Esophagus muscularis mucosa (tissue), 4 donors: ENCODE measurements at regions not wholly inside any gene's neighbourhood (a gene's known extent, or its start where the extent isn't known, plus 50 kb on each side); places are given as distances from the start of the nearest gene placed in this dataset.

Source experiments
- DNase-seq: peaks from one replicate; pipeline ENCODE4 v3.0.0-alpha.2; 2017; ENCODE audit errors: extremely low spot score
- H3K27ac ChIP-seq, 4 donors: fragments of 200-600 bp; sonication (generic); replicated peaks in 1 of 4; 1 replicate in 3 of 4; 2 replicates in 1 of 4; pipeline ENCODE4 v1.5.1; 2016 to 2019; ENCODE audit warnings: mild to moderate bottlenecking in 1 of 4
- H3K27me3 ChIP-seq, 4 donors: fragments of 200-600 bp; sonication (generic); one replicate each; pipeline versions ENCODE4 v1.5.1 to v1.6.0; 2016 to 2019
- H3K36me3 ChIP-seq, 4 donors: fragments of 200-600 bp; sonication (generic); one replicate each; pipeline ENCODE4 v1.5.1; 2016 to 2019
- H3K4me1 ChIP-seq, 4 donors: fragments of 200-600 bp; sonication (generic); one replicate each; pipeline ENCODE4 v1.5.1; 2016 to 2019
- H3K4me3 ChIP-seq, 4 donors: fragments of 200-600 bp; sonication (generic); 1 replicate in 2 of 4; 2 replicates in 2 of 4; pipeline ENCODE4 v1.5.1; 2016 to 2019; ENCODE audit warnings: mild to moderate bottlenecking in 4 of 4, moderate library complexity in 1 of 4
- H3K9me3 ChIP-seq, 4 donors: fragments of 200-600 bp; sonication (generic); 1 replicate in 3 of 4; 2 replicates in 1 of 4; pipeline ENCODE4 v1.5.1; 2016 to 2019
- EP300 ChIP-seq: sonication (generic); formaldehyde crosslinking; IDR thresholded peaks from one replicate; pipeline ENCODE4 v1.6.1; 2017; ENCODE audit warnings: antibody characterized with exemption
- POLR2A ChIP-seq: fragments of 450-650 bp; IDR thresholded peaks from one replicate; pipeline ENCODE4 v1.6.1; 2017; ENCODE audit warnings: antibody characterized with exemption, moderate library complexity, mild to moderate bottlenecking, low read depth
- POLR2AphosphoS5 ChIP-seq, 2 donors: sonication (generic); formaldehyde crosslinking; IDR thresholded peaks; one replicate each; pipeline ENCODE4 v1.6.1; 2017; ENCODE audit warnings: antibody characterized with exemption in 2 of 2
- WGBS: methylation state at CpG from one replicate; pipeline ENCODE4 v1.1.5; 2018; 5-methylcytosine and 5-hydroxymethylcytosine counted together
- intact Hi-C: fragments of 100-400 bp; cut with DNase I; formaldehyde crosslinking; loops from one replicate; pipeline ENCODE4 v1.15.1; 2023
- TF ChIP-seq, protein P1 (sequence below), 3 experiments: fragments of 200-600 bp in 2 of 3; fragments of 450-650 bp in 1 of 3; sonication (generic) in 2 of 3; IDR thresholded peaks; one replicate each; pipeline ENCODE4 v1.5.1; 2017 to 2019; ENCODE audit warnings: antibody characterized with exemption in 3 of 3, mild to moderate bottlenecking in 2 of 3, moderate library complexity in 1 of 3

- intact Hi-C loops = no loop called here
- Histone ChIP-seq H3K9me3 (no peaks in the 10 kb centered on the region), H3K4me1 (no peaks in the 10 kb centered on the region), H3K4me3 (no peak overlapping the region), H3K27ac (no peak overlapping the region), H3K36me3 (no peaks in the 10 kb centered on the region), H3K27me3 (no peaks in the 10 kb centered on the region)
- TF ChIP-seq POLR2A = no peak
- no peak for TF ChIP-seq POLR2AphosphoS5 (IDR thresholded peaks at IDR 0.05)
- TF ChIP-seq EP300 = no peak
- TF ChIP-seq, protein P1, sequence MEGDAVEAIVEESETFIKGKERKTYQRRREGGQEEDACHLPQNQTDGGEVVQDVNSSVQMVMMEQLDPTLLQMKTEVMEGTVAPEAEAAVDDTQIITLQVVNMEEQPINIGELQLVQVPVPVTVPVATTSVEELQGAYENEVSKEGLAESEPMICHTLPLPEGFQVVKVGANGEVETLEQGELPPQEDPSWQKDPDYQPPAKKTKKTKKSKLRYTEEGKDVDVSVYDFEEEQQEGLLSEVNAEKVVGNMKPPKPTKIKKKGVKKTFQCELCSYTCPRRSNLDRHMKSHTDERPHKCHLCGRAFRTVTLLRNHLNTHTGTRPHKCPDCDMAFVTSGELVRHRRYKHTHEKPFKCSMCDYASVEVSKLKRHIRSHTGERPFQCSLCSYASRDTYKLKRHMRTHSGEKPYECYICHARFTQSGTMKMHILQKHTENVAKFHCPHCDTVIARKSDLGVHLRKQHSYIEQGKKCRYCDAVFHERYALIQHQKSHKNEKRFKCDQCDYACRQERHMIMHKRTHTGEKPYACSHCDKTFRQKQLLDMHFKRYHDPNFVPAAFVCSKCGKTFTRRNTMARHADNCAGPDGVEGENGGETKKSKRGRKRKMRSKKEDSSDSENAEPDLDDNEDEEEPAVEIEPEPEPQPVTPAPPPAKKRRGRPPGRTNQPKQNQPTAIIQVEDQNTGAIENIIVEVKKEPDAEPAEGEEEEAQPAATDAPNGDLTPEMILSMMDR (IDR thresholded peaks at IDR 0.05) = no peak
- no peak for DNase-seq
- WGBS = 94% methylated on average over 2 of the region's 2 CpGs
Measured at GRCh38 chr3:31367518-31367917, 165.2 kb upstream of the STT3B start.

GRCh38 chr3:31369637-31370379, 162.9 kb upstream of the STT3B start:
- no peaks in the 10 kb centered on the region for H3K9me3 ChIP-seq
- no peaks in the 10 kb centered on the region for H3K4me1 ChIP-seq
- no peaks in the 10 kb centered on the region for H3K27me3 ChIP-seq
- no peak overlapping the region for H3K4me3 ChIP-seq
- TF ChIP-seq, protein P1 (IDR thresholded peaks at IDR 0.05) = no peak
- TF ChIP-seq POLR2AphosphoS5 (IDR thresholded peaks at IDR 0.05) (no peak), EP300 (no peak), POLR2A (no peak)
- no peaks in the 10 kb centered on the region for H3K36me3 ChIP-seq
- H3K27ac ChIP-seq = no peak overlapping the region
- intact Hi-C loops = no loop called here
- DNase-seq = no peak
- WGBS = 67% methylated on average over 2 of the region's 2 CpGs

DNA sequence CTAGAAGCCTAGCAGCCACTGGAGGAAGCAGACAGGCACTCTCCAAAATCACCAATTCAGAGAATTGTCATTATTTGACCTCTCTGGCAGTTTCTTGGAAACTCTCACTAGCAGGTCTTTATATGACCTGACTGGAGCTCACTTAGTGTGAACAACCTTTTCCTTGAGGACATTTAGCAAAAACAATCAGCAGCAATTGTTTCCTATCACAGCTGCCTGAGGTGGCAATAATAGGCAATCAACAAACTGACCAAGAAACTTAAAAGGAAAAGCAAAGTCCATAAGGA, 162.4 kb upstream of the STT3B start:
- intact Hi-C loops = no loop called here

GRCh38 chr3:31370681-31371080, 162.0 kb upstream of the STT3B start:
- 91% methylated on average over 2 of the region's 2 CpGs for WGBS
- H3K27me3 ChIP-seq = no peaks in the 10 kb centered on the region
- H3K27ac ChIP-seq = no peak overlapping the region
- H3K36me3 ChIP-seq = no peaks in the 10 kb centered on the region
- H3K9me3 ChIP-seq = no peaks in the 10 kb centered on the region
- DNase-seq = no peak
- no peaks in the 10 kb centered on the region for H3K4me1 ChIP-seq
- TF ChIP-seq, protein P1 (IDR thresholded peaks at IDR 0.05) = no peak
- TF ChIP-seq POLR2A (no peak), EP300 (no peak), POLR2AphosphoS5 (IDR thresholded peaks at IDR 0.05) (no peak)
- intact Hi-C loops = no loop called here
- no peak overlapping the region for H3K4me3 ChIP-seq

More for the DNA sequence above, 162.4 kb upstream of the STT3B start:
- H3K9me3 ChIP-seq = no peaks in the 10 kb centered on the region
- no peaks in the 10 kb centered on the region for H3K4me1 ChIP-seq
- no peaks in the 10 kb centered on the region for H3K36me3 ChIP-seq
- TF ChIP-seq, protein P1 (IDR thresholded peaks at IDR 0.05) = no peak
- no peak for TF ChIP-seq POLR2A
- TF ChIP-seq EP300 = no peak
- TF ChIP-seq POLR2AphosphoS5 (IDR thresholded peaks at IDR 0.05) = no peak
- H3K27me3 ChIP-seq = no peaks in the 10 kb centered on the region
- H3K4me3 ChIP-seq = no peak overlapping the region
- H3K27ac ChIP-seq = no peak overlapping the region
- no peak for DNase-seq

- TF ChIP-seq, protein P1 (IDR thresholded peaks at IDR 0.05) = no peak
- no peak for TF ChIP-seq POLR2A
- no peak for TF ChIP-seq POLR2AphosphoS5 (IDR thresholded peaks at IDR 0.05)
- no peak for TF ChIP-seq EP300
- no peak overlapping the region for H3K4me3 ChIP-seq
- no peak overlapping the region for H3K27ac ChIP-seq
- no peaks in the 10 kb centered on the region for H3K9me3 ChIP-seq
- DNase-seq = no peak
- H3K36me3 ChIP-seq = no peaks in the 10 kb centered on the region
- H3K27me3 ChIP-seq = no peaks in the 10 kb centered on the region
- intact Hi-C loops = no loop called here
- 67% methylated on average over 3 of the region's 4 CpGs for WGBS
- H3K4me1 ChIP-seq = no peaks in the 10 kb centered on the region
Measured at GRCh38 chr3:31371484-31372177, 161.1 kb upstream of the STT3B start.
